Activated B cell treated with CpG ODN at 0.5 μM for 24 hours (primary cell): ENCODE measurements at regions not wholly inside any gene's neighbourhood (a gene's known extent, or its start where the extent isn't known, plus 50 kb on each side); places are given as distances from the start of the nearest gene placed in this dataset.

Source experiments
- ATAC-seq: fragments of 200-7000 bp; cut with Tn5 transposase; one replicate; pipeline ENCODE4 v1.10.0; 2021; ENCODE audit warnings: low read depth, mild to moderate bottlenecking, moderate library complexity
- CTCF ChIA-PET: fragments of 350-600 bp; sonication (Branson Sonifier 250); formaldehyde crosslinking; loops from one replicate; lab custom pipeline; 2021; ENCODE audit warnings: antibody characterized with exemption; lab: Charles Lee
- POLR2A ChIA-PET: fragments of 350-600 bp; sonication (Branson Sonifier 250); formaldehyde crosslinking; loops from one replicate; lab custom pipeline; 2021; ENCODE audit warnings: antibody characterized with exemption; lab: Charles Lee
- DNase-seq: peaks from one replicate; pipeline ENCODE4 v3.0.0; 2022
- H3K27ac Mint-ChIP-seq: one replicate; pipeline ENCODE4 v1.8.0; 2020; ENCODE audit warnings: mixed read lengths
- H3K27me3 Mint-ChIP-seq: one replicate; pipeline ENCODE4 v1.8.0; 2021; ENCODE audit warnings: mixed read lengths
- H3K36me3 Mint-ChIP-seq: one replicate; pipeline ENCODE4 v1.8.0; 2021; ENCODE audit warnings: low read depth, mixed read lengths
- H3K4me1 Mint-ChIP-seq: one replicate; pipeline ENCODE4 v1.8.0; 2021; ENCODE audit warnings: mixed read lengths
- H3K4me3 Mint-ChIP-seq: one replicate; pipeline ENCODE4 v1.8.0; 2020; ENCODE audit warnings: mild to moderate bottlenecking, mixed read lengths
- H3K9me3 Mint-ChIP-seq: one replicate; pipeline ENCODE4 v1.8.0; 2020; ENCODE audit warnings: mixed read lengths
- CTCF ChIP-seq: fragments of 200-600 bp; IDR thresholded peaks from one replicate; pipeline ENCODE4 v1.8.0; 2022; ENCODE audit warnings: antibody characterized with exemption, mild to moderate bottlenecking
- intact Hi-C: fragments of 100-400 bp; cut with micrococcal nuclease; formaldehyde crosslinking; loops from one replicate; pipeline ENCODE4 v1.15.1; 2024

- H3K27ac Mint-ChIP-seq = no peak overlapping the region
- no peak for DNase-seq
- ATAC-seq = no peak
- CTCF ChIA-PET = no interaction called here
- POLR2A ChIA-PET = no interaction called here
- no peaks in the 10 kb centered on the region for H3K4me1 Mint-ChIP-seq
- intact Hi-C loops = no loop called here
- H3K36me3 Mint-ChIP-seq = no peaks in the 10 kb centered on the region
- no peak overlapping the region for H3K4me3 Mint-ChIP-seq
- H3K9me3 Mint-ChIP-seq = no peaks in the 10 kb centered on the region
- H3K27me3 Mint-ChIP-seq = peaks cover 6% of the 10 kb centered on the region
- no peak for TF ChIP-seq CTCF
Measured at GRCh38 chr6:4587171-4587570, 189.0 kb upstream of the CDYL start.

GRCh38 chr6:4586469-4586859 lies 189.7 kb upstream of the CDYL start:
- Mint-ChIP-seq H3K27me3 (peaks cover 6% of the 10 kb centered on the region), H3K9me3 (no peaks in the 10 kb centered on the region), H3K4me1 (no peaks in the 10 kb centered on the region), H3K36me3 (no peaks in the 10 kb centered on the region), H3K4me3 (no peak overlapping the region), H3K27ac (no peak overlapping the region)
- ATAC-seq (no peak), DNase-seq (no peak)
- CTCF ChIA-PET = no interaction called here
- intact Hi-C loops = no loop called here
- no peak for TF ChIP-seq CTCF
- POLR2A ChIA-PET = no interaction called here

- CTCF ChIA-PET = no interaction called here
- TF ChIP-seq CTCF = no peak
Measured at GRCh38 chr6:4585682-4586468, 190.3 kb upstream of the CDYL start.

GRCh38 chr6:4584801-4585200 lies 191.4 kb upstream of the CDYL start:
- Mint-ChIP-seq H3K9me3 (no peaks in the 10 kb centered on the region), H3K27ac (no peak overlapping the region), H3K36me3 (no peaks in the 10 kb centered on the region), H3K27me3 (peaks cover 10% of the 10 kb centered on the region), H3K4me1 (no peaks in the 10 kb centered on the region), H3K4me3 (no peak overlapping the region)
- TF ChIP-seq CTCF = no peak
- DNase-seq = no peak
- POLR2A ChIA-PET = no interaction called here
- CTCF ChIA-PET = no interaction called here
- intact Hi-C loops = no loop called here
- no peak for ATAC-seq

More at GRCh38 chr6:4585682-4586468, 190.3 kb upstream of the CDYL start:
- H3K4me3 Mint-ChIP-seq = no peak overlapping the region
- no peaks in the 10 kb centered on the region for H3K4me1 Mint-ChIP-seq
- H3K27ac Mint-ChIP-seq = no peak overlapping the region
- POLR2A ChIA-PET = no interaction called here
- ATAC-seq = no peak
- no peaks in the 10 kb centered on the region for H3K9me3 Mint-ChIP-seq
- H3K36me3 Mint-ChIP-seq = no peaks in the 10 kb centered on the region
- H3K27me3 Mint-ChIP-seq = peaks cover 6% of the 10 kb centered on the region
- intact Hi-C loops = no loop called here
- DNase-seq = no peak

GRCh38 chr6:4582506-4583417 lies 193.4 kb upstream of the CDYL start:
- no peak overlapping the region for H3K27ac Mint-ChIP-seq
- ATAC-seq (no peak), DNase-seq (no peak)
- H3K4me1 Mint-ChIP-seq = no peaks in the 10 kb centered on the region
- TF ChIP-seq CTCF = no peak
- H3K9me3 Mint-ChIP-seq = no peaks in the 10 kb centered on the region
- POLR2A ChIA-PET = no interaction called here
- no peak overlapping the region for H3K4me3 Mint-ChIP-seq
- CTCF ChIA-PET = no interaction called here
- H3K36me3 Mint-ChIP-seq = no peaks in the 10 kb centered on the region
- peaks cover 7% of the 10 kb centered on the region for H3K27me3 Mint-ChIP-seq
- intact Hi-C loops = no loop called here
